ENCODE measurements at regions not wholly inside any gene's neighbourhood (a gene's known extent, or its start where the extent isn't known, plus 50 kb on each side); places are given as distances from the start of the nearest gene placed in this dataset.

GRCh38 chr2:40544072-40544471 is 92.2 kb upstream of the SLC8A1 start:
- H3K27ac ChIP-seq (ENCODE audit: low read length): no peak overlapping the region
- no peaks in the 10 kb centered on the region for H3K27me3 ChIP-seq (ENCODE audit: low read depth, low read length)
- no peaks in the 10 kb centered on the region for H4K20me1 ChIP-seq (ENCODE audit: insufficient read depth, low read length)
- no peaks in the 10 kb centered on the region for H3K36me3 ChIP-seq (replicated peaks; ENCODE audit: low read depth, low read length)
- TF ChIP-seq CTCF (IDR thresholded peaks at IDR 0.05; ENCODE audit: low read depth, low read length): no peak
- no peak for TF ChIP-seq EZH2phosphoT487 (IDR thresholded peaks at IDR 0.05; ENCODE audit: low read depth)
- H3K4me3 ChIP-seq (ENCODE audit: low read length): no peak overlapping the region
- no peaks in the 10 kb centered on the region for H3K79me2 ChIP-seq (ENCODE audit: low read length)
- no peaks in the 10 kb centered on the region for H3K9me3 ChIP-seq (ENCODE audit: insufficient read depth, low read length)
- H3K4me1 ChIP-seq (ENCODE audit: low read length): no peaks in the 10 kb centered on the region
- H3K9ac ChIP-seq (ENCODE audit: low read length): no peak overlapping the region
- no peak overlapping the region for H3K4me2 ChIP-seq (ENCODE audit: low read length)
- H2AFZ ChIP-seq (ENCODE audit: low read depth, low read length): no peak overlapping the region

GRCh38 chr2:40545645-40546044 is 93.8 kb upstream of the SLC8A1 start:
- Histone ChIP-seq H3K27me3 (ENCODE audit: low read depth, low read length) (no peaks in the 10 kb centered on the region), H3K9me3 (ENCODE audit: insufficient read depth, low read length) (no peaks in the 10 kb centered on the region), H3K4me1 (ENCODE audit: low read length) (no peaks in the 10 kb centered on the region), H3K4me3 (ENCODE audit: low read length) (no peak overlapping the region), H3K36me3 (replicated peaks; ENCODE audit: low read depth, low read length) (no peaks in the 10 kb centered on the region), H4K20me1 (ENCODE audit: insufficient read depth, low read length) (no peaks in the 10 kb centered on the region), H3K4me2 (ENCODE audit: low read length) (no peak overlapping the region), H3K79me2 (ENCODE audit: low read length) (no peaks in the 10 kb centered on the region), H3K9ac (ENCODE audit: low read length) (no peak overlapping the region), H2AFZ (ENCODE audit: low read depth, low read length) (no peak overlapping the region), H3K27ac (ENCODE audit: low read length) (no peak overlapping the region)
- TF ChIP-seq EZH2phosphoT487 (IDR thresholded peaks at IDR 0.05; ENCODE audit: low read depth) (no peak), CTCF (IDR thresholded peaks at IDR 0.05; ENCODE audit: low read depth, low read length) (no peak)

GRCh38 chr2:40546439-40547191 is 94.7 kb upstream of the SLC8A1 start:
- no peaks in the 10 kb centered on the region for H3K79me2 ChIP-seq (ENCODE audit: low read length)

GRCh38 chr2:40548521-40548920 is 96.6 kb upstream of the SLC8A1 start:
- peaks cover 7% of the 10 kb centered on the region for H3K27me3 ChIP-seq (ENCODE audit: low read depth, low read length)
- H3K4me2 ChIP-seq (ENCODE audit: low read length): no peak overlapping the region
- H3K36me3 ChIP-seq (replicated peaks; ENCODE audit: low read depth, low read length): no peaks in the 10 kb centered on the region
- H3K27ac ChIP-seq (ENCODE audit: low read length): no peak overlapping the region
- no peak overlapping the region for H3K4me3 ChIP-seq (ENCODE audit: low read length)
- no peaks in the 10 kb centered on the region for H3K9me3 ChIP-seq (ENCODE audit: insufficient read depth, low read length)
- H3K9ac ChIP-seq (ENCODE audit: low read length): no peak overlapping the region
- no peaks in the 10 kb centered on the region for H4K20me1 ChIP-seq (ENCODE audit: insufficient read depth, low read length)
- no peak overlapping the region for H2AFZ ChIP-seq (ENCODE audit: low read depth, low read length)
- H3K4me1 ChIP-seq (ENCODE audit: low read length): no peaks in the 10 kb centered on the region
- H3K79me2 ChIP-seq (ENCODE audit: low read length): no peaks in the 10 kb centered on the region
- no peak for TF ChIP-seq EZH2phosphoT487 (IDR thresholded peaks at IDR 0.05; ENCODE audit: low read depth)
- no peak for TF ChIP-seq CTCF (IDR thresholded peaks at IDR 0.05; ENCODE audit: low read depth, low read length)

More at GRCh38 chr2:40546439-40547191, 94.7 kb upstream of the SLC8A1 start:
- Histone ChIP-seq H3K27ac (ENCODE audit: low read length) (no peak overlapping the region), H3K9me3 (ENCODE audit: insufficient read depth, low read length) (no peaks in the 10 kb centered on the region), H3K9ac (ENCODE audit: low read length) (no peak overlapping the region), H3K4me2 (ENCODE audit: low read length) (no peak overlapping the region), H3K4me3 (ENCODE audit: low read length) (no peak overlapping the region), H4K20me1 (ENCODE audit: insufficient read depth, low read length) (no peaks in the 10 kb centered on the region), H3K36me3 (replicated peaks; ENCODE audit: low read depth, low read length) (no peaks in the 10 kb centered on the region), H2AFZ (ENCODE audit: low read depth, low read length) (no peak overlapping the region; the same call in 1 of the 2 replicates), H3K4me1 (ENCODE audit: low read length) (no peaks in the 10 kb centered on the region), H3K27me3 (ENCODE audit: low read depth, low read length) (no peaks in the 10 kb centered on the region; the same call in 1 of the 2 replicates)
- TF ChIP-seq EZH2phosphoT487 (IDR thresholded peaks at IDR 0.05; ENCODE audit: low read depth) (no peak), CTCF (IDR thresholded peaks at IDR 0.05; ENCODE audit: low read depth, low read length) (no peak)
